Occipital lobe (tissue), 1 donor: ENCODE measurements at regions not wholly inside any gene's neighbourhood (a gene's known extent, or its start where the extent isn't known, plus 50 kb on each side); places are given as distances from the start of the nearest gene placed in this dataset.
"Not testable (repeated sequence)": the region's sequence is repeated elsewhere in the genome, so short reads cannot be mapped to it uniquely, and the experiment has no call there.

Source experiments
- DNase-seq: peaks from one replicate; lab custom pipeline; 2025; lab: John Stamatoyannopoulos, UW

- DNase-seq: no peak
Observed at GRCh38 chr3:74978684-74979083, 364.2 kb upstream of the CNTN3 start.

- not testable (repeated sequence) for DNase-seq
Observed at GRCh38 chr3:74985028-74985904, 370.8 kb upstream of the CNTN3 start.

- DNase-seq: no peak
Observed at GRCh38 chr3:74988095-74988494, 373.6 kb upstream of the CNTN3 start.

GRCh38 chr3:74992898-74993297, 378.4 kb upstream of the CNTN3 start:
- DNase-seq: no peak

- no peak for DNase-seq
Observed at GRCh38 chr3:75001330-75001729, 386.9 kb upstream of the CNTN3 start.

- no peak for DNase-seq
Observed at GRCh38 chr3:75012791-75013331, 398.4 kb upstream of the CNTN3 start.

- no peak for DNase-seq
Observed at GRCh38 chr3:75014008-75014407, 399.5 kb upstream of the CNTN3 start.

GRCh38 chr3:75015280-75015679, 400.8 kb upstream of the CNTN3 start:
- DNase-seq: no peak

GRCh38 chr3:75035146-75035545, 420.7 kb upstream of the CNTN3 start:
- no peak for DNase-seq

GRCh38 chr3:75042941-75043340, 428.5 kb upstream of the CNTN3 start:
- DNase-seq: no peak

- DNase-seq: no peak
Observed at GRCh38 chr3:75048650-75049049, 434.2 kb upstream of the CNTN3 start.

- DNase-seq: no peak
Observed at GRCh38 chr3:75049533-75049932, 435.1 kb upstream of the CNTN3 start.

GRCh38 chr3:75059120-75059519, 444.7 kb upstream of the CNTN3 start:
- no peak for DNase-seq

- DNase-seq: no peak
Observed at GRCh38 chr3:75061806-75062205, 447.3 kb upstream of the CNTN3 start.

- no peak for DNase-seq
Observed at GRCh38 chr3:75075158-75075557, 460.7 kb upstream of the CNTN3 start.

GRCh38 chr3:75076481-75076880, 462.0 kb upstream of the CNTN3 start:
- DNase-seq: no peak

GRCh38 chr3:75078290-75078689, 463.8 kb upstream of the CNTN3 start:
- no peak for DNase-seq

GRCh38 chr3:75082845-75083244, 468.4 kb upstream of the CNTN3 start:
- DNase-seq: no peak

- no peak for DNase-seq
Observed at GRCh38 chr3:75089841-75090240, 475.4 kb upstream of the CNTN3 start.

- no peak for DNase-seq
Observed at GRCh38 chr3:75101329-75102147, 487.1 kb upstream of the CNTN3 start.

GRCh38 chr3:75110741-75111140, 496.3 kb upstream of the CNTN3 start:
- DNase-seq: no peak

GRCh38 chr3:75115695-75116094, 501.2 kb upstream of the CNTN3 start:
- DNase-seq: no peak
